ENCODE measurements at regions not wholly inside any gene's neighbourhood (a gene's known extent, or its start where the extent isn't known, plus 50 kb on each side); places are given as distances from the start of the nearest gene placed in this dataset.
A peak's percentile ranks its signal among the peaks of the same experiment; 100 is the strongest.

- no TSS peak for BruUV-seq (replicated peaks)
- FAIRE-seq (no peak), ATAC-seq (no peak), DNase-seq (ENCODE audit: extremely low read depth in 1 of 4, low spot score in 3 of 4) (no peak)
- H3K27me3 ChIP-seq (ENCODE audit: control insufficient read depth in 2 of 2, insufficient read depth in 2 of 2, low read length in 2 of 2): peaks cover 12 to 18% of the 10 kb centered on the region in 2 experiments; a peak in 4 of 5 replicates
- intact Hi-C loops (cut with micrococcal nuclease) (no loop called here), in situ Hi-C loops (cut with MboI) (no loop called here)
- no peak overlapping the region for H2AFZ ChIP-seq (ENCODE audit: low read depth, low read length)
- no peak overlapping the region for H3K9ac ChIP-seq (ENCODE audit: insufficient read depth in 1 of 2, low read depth in 2 of 2, low read length in 2 of 2)
- ChIA-PET POLR2A (no interaction called here), CTCF (ENCODE audit: low intra/inter-chr PET ratio) (interaction anchor here (0.6 kb wide), 1 partner anchor 1528 kb away, joined by 4 read pairs; no protein-coding TSS in a partner anchor)
- H3K9me1 ChIP-seq (ENCODE audit: control insufficient read depth, insufficient read depth, low read length): no peaks in the 10 kb centered on the region
- H4K20me1 ChIP-seq (replicated peaks; ENCODE audit: control insufficient read depth, insufficient read depth, low read length): no peaks in the 10 kb centered on the region
- TF ChIP-seq NR1H2 (CRISPR knock-in tag; IDR thresholded peaks at IDR 0.05) (no peak), KLF1 (tag; IDR thresholded peaks at IDR 0.05) (peak; percentile 47; the same call in 1 of the 2 replicates)
- H3K36me3 ChIP-seq (ENCODE audit: control insufficient read depth, insufficient read depth, low read length): no peaks in the 10 kb centered on the region
- H3K4me2 ChIP-seq (ENCODE audit: insufficient read depth, low read length): no peak overlapping the region
- H3K79me2 ChIP-seq (ENCODE audit: control insufficient read depth, insufficient read depth, low read length): no peaks in the 10 kb centered on the region
- 6% methylated on average over 17 of the region's 17 CpGs for WGBS (ENCODE audit: insufficient coverage, low coverage, missing lambda C conversion rate)
- H3K9me3 ChIP-seq (replicated peaks; ENCODE audit: control insufficient read depth, insufficient read depth, low read depth, low read length): no peaks in the 10 kb centered on the region
- no peaks in the 10 kb centered on the region for H3K4me1 ChIP-seq (replicated peaks in 1 of 2; ENCODE audit: control insufficient read depth in 2 of 2, insufficient read depth in 2 of 2, low read length in 2 of 2)
- no peak overlapping the region for H3K27ac ChIP-seq (ENCODE audit: extremely low read depth, low read depth, low read length)
- H3K4me3 ChIP-seq: no peak overlapping the region
Measured at GRCh38 chr16:22681554-22682291, 132.2 kb upstream of the HS3ST2 start.

GRCh38 chr16:22683258-22683657 lies 130.7 kb upstream of the HS3ST2 start:
- 0% methylated on average over 4 of the region's 4 CpGs for WGBS (ENCODE audit: insufficient coverage, low coverage, missing lambda C conversion rate)
- H3K4me2 ChIP-seq (ENCODE audit: insufficient read depth, low read length): no peak overlapping the region
- ATAC-seq (no peak), DNase-seq (ENCODE audit: extremely low read depth in 1 of 4, low spot score in 3 of 4) (no peak), FAIRE-seq (no peak)
- H3K27me3 ChIP-seq (ENCODE audit: control insufficient read depth in 2 of 2, insufficient read depth in 2 of 2, low read length in 2 of 2): peaks cover 12 to 18% of the 10 kb centered on the region in 2 experiments; a peak in 3 of 5 replicates
- no peaks in the 10 kb centered on the region for H3K9me1 ChIP-seq (ENCODE audit: control insufficient read depth, insufficient read depth, low read length)
- H3K27ac ChIP-seq (ENCODE audit: extremely low read depth, low read depth, low read length): no peak overlapping the region
- BruUV-seq (replicated peaks): no TSS peak
- ChIA-PET POLR2A (interaction anchor here (1.0 to 1.3 kb wide), 2 partner anchors 14 to 231 kb away, joined by 4 read pairs; no protein-coding TSS in a partner anchor), CTCF (ENCODE audit: low intra/inter-chr PET ratio) (no interaction called here)
- in situ Hi-C loops (cut with MboI): no loop called here
- intact Hi-C loops (cut with micrococcal nuclease): no loop called here
- H3K9me3 ChIP-seq (replicated peaks; ENCODE audit: control insufficient read depth, insufficient read depth, low read depth, low read length): no peaks in the 10 kb centered on the region; the same call in 1 of the 2 replicates
- no peaks in the 10 kb centered on the region for H3K4me1 ChIP-seq (replicated peaks in 1 of 2; ENCODE audit: control insufficient read depth in 2 of 2, insufficient read depth in 2 of 2, low read length in 2 of 2)
- TF ChIP-seq GATAD2A (IDR thresholded peaks at IDR 0.05) (no peak), CHD7 (IDR thresholded peaks at IDR 0.05; ENCODE audit: low read depth, low read length) (no peak)
- H3K79me2 ChIP-seq (ENCODE audit: control insufficient read depth, insufficient read depth, low read length): no peaks in the 10 kb centered on the region
- no peak overlapping the region for H2AFZ ChIP-seq (ENCODE audit: low read depth, low read length)
- no peaks in the 10 kb centered on the region for H3K36me3 ChIP-seq (ENCODE audit: control insufficient read depth, insufficient read depth, low read length)
- H4K20me1 ChIP-seq (replicated peaks; ENCODE audit: control insufficient read depth, insufficient read depth, low read length): no peaks in the 10 kb centered on the region
- no peak overlapping the region for H3K9ac ChIP-seq (ENCODE audit: insufficient read depth in 1 of 2, low read depth in 2 of 2, low read length in 2 of 2)
- no peak overlapping the region for H3K4me3 ChIP-seq

Data from K562 (cell line).